ENCODE measurements at regions not wholly inside any gene's neighbourhood (a gene's known extent, or its start where the extent isn't known, plus 50 kb on each side); places are given as distances from the start of the nearest gene placed in this dataset.
A peak's percentile ranks its signal among the peaks of the same experiment; 100 is the strongest.
"Not testable (repeated sequence)": the region's sequence is repeated elsewhere in the genome, so short reads cannot be mapped to it uniquely, and the experiment has no call there.

DNA sequence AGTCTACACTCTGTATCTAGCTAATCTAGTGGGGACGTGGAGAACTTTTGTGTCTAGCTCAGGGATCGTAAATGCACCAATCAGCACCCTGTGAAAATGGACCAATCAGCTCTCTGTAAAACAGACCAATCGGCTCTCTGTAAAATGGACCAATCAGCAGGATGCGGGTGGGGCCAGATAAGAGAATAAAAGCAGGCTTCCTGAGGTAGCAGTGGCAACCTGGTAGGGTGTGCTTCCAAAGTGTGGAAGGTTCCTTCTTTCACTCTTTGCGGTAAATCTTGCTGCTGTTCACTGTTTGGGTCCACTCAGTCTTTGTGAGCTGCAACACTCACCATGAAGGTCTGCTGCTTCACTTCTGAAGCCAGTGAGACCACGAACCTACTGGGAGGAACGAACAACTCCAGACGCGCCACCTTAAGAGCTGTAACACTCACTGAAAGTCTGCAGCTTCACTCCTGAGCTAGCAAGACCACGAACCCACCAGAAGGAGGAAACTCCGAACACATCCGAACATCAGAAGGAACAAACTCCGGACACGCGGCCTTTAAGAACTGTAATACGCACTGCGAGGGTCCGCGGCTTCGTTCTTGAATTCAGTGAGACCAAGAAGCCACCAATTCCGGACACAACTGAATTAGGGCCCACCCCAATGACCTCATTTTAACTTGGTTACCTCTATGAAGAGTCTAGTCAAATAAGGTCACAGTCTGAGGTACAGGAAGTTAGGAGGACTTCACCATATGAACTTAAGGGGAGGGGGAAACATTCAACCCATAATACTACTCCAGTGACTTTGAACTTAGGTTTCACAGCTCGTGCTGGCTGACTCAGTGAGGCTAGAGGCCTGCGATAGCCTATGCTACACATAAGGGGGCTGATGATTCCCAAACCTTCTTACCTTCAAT is 59.8 kb upstream of the LPGAT1 start:
- H3K27ac ChIP-seq (ENCODE audit: low read depth in 1 of 2, low read length in 1 of 2); H3K4me3 ChIP-seq (ENCODE audit: low read length in 2 of 2); H3K4me1 ChIP-seq (ENCODE audit: control insufficient read depth in 2 of 2, insufficient read depth in 2 of 2, low read length in 2 of 2); H3K9me3 ChIP-seq (ENCODE audit: control insufficient read depth in 2 of 2, insufficient read depth in 1 of 2, low read length in 1 of 2); H3K27me3 ChIP-seq (ENCODE audit: control insufficient read depth in 2 of 2, insufficient read depth in 1 of 2, low read length in 1 of 2); H3K36me3 ChIP-seq (ENCODE audit: control insufficient read depth in 2 of 2, insufficient read depth in 2 of 2, low read length in 1 of 2): not testable (repeated sequence)
- DNase-seq (ENCODE audit: low read depth in 6 of 9, low spot score in 9 of 9): peak in 1 of 9 donors; percentile 10
- WGBS: 95% methylated on average over 23 of the region's 23 CpGs

- H3K4me1 ChIP-seq (ENCODE audit: control insufficient read depth in 2 of 2, insufficient read depth in 2 of 2, low read length in 2 of 2); H3K4me3 ChIP-seq (ENCODE audit: low read length in 2 of 2); H3K27ac ChIP-seq (ENCODE audit: low read depth in 1 of 2, low read length in 1 of 2); H3K27me3 ChIP-seq (ENCODE audit: control insufficient read depth in 2 of 2, insufficient read depth in 1 of 2, low read length in 1 of 2); H3K9me3 ChIP-seq (ENCODE audit: control insufficient read depth in 2 of 2, insufficient read depth in 1 of 2, low read length in 1 of 2); DNase-seq (ENCODE audit: low read depth in 6 of 9, low spot score in 9 of 9); H3K36me3 ChIP-seq (ENCODE audit: control insufficient read depth in 2 of 2, insufficient read depth in 2 of 2, low read length in 1 of 2): not testable (repeated sequence)
- 77% methylated on average over 50 of the region's 50 CpGs for WGBS
These were observed 58.9 kb upstream of the LPGAT1 start for GRCh38 chr1:211889307-211890090.

DNA sequence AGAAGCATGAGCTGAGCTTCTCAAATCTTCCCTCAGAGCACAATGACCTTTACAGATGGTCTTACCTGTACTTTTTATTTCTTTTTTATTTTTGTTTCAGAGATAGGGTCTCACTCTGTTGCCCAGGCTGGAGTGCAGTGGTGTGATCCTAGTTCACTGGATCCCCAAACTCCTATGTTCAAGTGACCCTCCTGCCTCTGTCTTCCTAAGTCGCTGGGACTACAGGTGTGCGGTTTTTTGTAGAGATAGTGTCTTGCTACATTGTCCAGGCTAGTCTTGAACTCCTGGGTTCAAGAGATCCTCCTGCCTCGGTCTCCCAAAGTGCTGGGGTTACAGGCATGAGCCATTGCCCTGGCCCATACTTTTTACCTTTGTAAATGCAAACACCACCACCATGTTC is 56.0 kb upstream of the LPGAT1 start:
- Histone ChIP-seq H3K9me3 (ENCODE audit: control insufficient read depth in 2 of 2, insufficient read depth in 1 of 2, low read length in 1 of 2) (peaks cover 0 to 4% of the 10 kb centered on the region in 2 donors), H3K4me1 (ENCODE audit: control insufficient read depth in 2 of 2, insufficient read depth in 2 of 2, low read length in 2 of 2) (no peaks in the 10 kb centered on the region), H3K27me3 (ENCODE audit: control insufficient read depth in 2 of 2, insufficient read depth in 1 of 2, low read length in 1 of 2) (no peaks in the 10 kb centered on the region), H3K4me3 (ENCODE audit: low read length in 2 of 2) (no peak overlapping the region), H3K27ac (ENCODE audit: low read depth in 1 of 2, low read length in 1 of 2) (no peak overlapping the region), H3K36me3 (ENCODE audit: control insufficient read depth in 2 of 2, insufficient read depth in 2 of 2, low read length in 1 of 2) (no peaks in the 10 kb centered on the region)
- no peak for DNase-seq (ENCODE audit: low read depth in 6 of 9, low spot score in 9 of 9)
- WGBS: 96% methylated on average over 3 of the region's 3 CpGs

GRCh38 chr1:211885747-211886522 is 55.4 kb upstream of the LPGAT1 start:
- WGBS: 63% methylated on average over 3 of the region's 3 CpGs
- Histone ChIP-seq H3K36me3 (ENCODE audit: control insufficient read depth in 2 of 2, insufficient read depth in 2 of 2, low read length in 1 of 2) (no peaks in the 10 kb centered on the region), H3K9me3 (ENCODE audit: control insufficient read depth in 2 of 2, insufficient read depth in 1 of 2, low read length in 1 of 2) (peaks cover 0 to 4% of the 10 kb centered on the region in 2 donors), H3K4me3 (ENCODE audit: low read length in 2 of 2) (no peak overlapping the region), H3K4me1 (ENCODE audit: control insufficient read depth in 2 of 2, insufficient read depth in 2 of 2, low read length in 2 of 2) (no peaks in the 10 kb centered on the region), H3K27me3 (ENCODE audit: control insufficient read depth in 2 of 2, insufficient read depth in 1 of 2, low read length in 1 of 2) (no peaks in the 10 kb centered on the region), H3K27ac (ENCODE audit: low read depth in 1 of 2, low read length in 1 of 2) (no peak overlapping the region)
- DNase-seq (ENCODE audit: low read depth in 6 of 9, low spot score in 9 of 9): no peak

- Histone ChIP-seq H3K9me3 (ENCODE audit: control insufficient read depth in 2 of 2, insufficient read depth in 1 of 2, low read length in 1 of 2) (no peaks in the 10 kb centered on the region), H3K27ac (ENCODE audit: low read depth in 1 of 2, low read length in 1 of 2) (no peak overlapping the region)
These were observed 51.9 kb upstream of the LPGAT1 start for GRCh38 chr1:211882381-211883004.

More at GRCh38 chr1:211882381-211883004, 51.9 kb upstream of the LPGAT1 start:
- 97% methylated on average over 4 of the region's 4 CpGs for WGBS
- no peak for DNase-seq (ENCODE audit: low read depth in 6 of 9, low spot score in 9 of 9)
- H3K4me3 ChIP-seq (ENCODE audit: low read length in 2 of 2): no peak overlapping the region
- H3K27me3 ChIP-seq (ENCODE audit: control insufficient read depth in 2 of 2, insufficient read depth in 1 of 2, low read length in 1 of 2): no peaks in the 10 kb centered on the region
- no peaks in the 10 kb centered on the region for H3K36me3 ChIP-seq (ENCODE audit: control insufficient read depth in 2 of 2, insufficient read depth in 2 of 2, low read length in 1 of 2)
- no peaks in the 10 kb centered on the region for H3K4me1 ChIP-seq (ENCODE audit: control insufficient read depth in 2 of 2, insufficient read depth in 2 of 2, low read length in 2 of 2)
